NT2/D1 (cell line): ENCODE measurements at regions not wholly inside any gene's neighbourhood (a gene's known extent, or its start where the extent isn't known, plus 50 kb on each side); places are given as distances from the start of the nearest gene placed in this dataset.

Experiments
- SUZ12 ChIP-seq: IDR thresholded peaks from 2 replicates; pipeline ENCODE4 v1.6.1; 2011; ENCODE audit not compliant: insufficient read length, insufficient read depth; ENCODE audit errors: extremely low read depth
- YY1 ChIP-seq: IDR thresholded peaks from 2 replicates; pipeline ENCODE4 v1.6.1; 2011; ENCODE audit not compliant: insufficient read length, insufficient read depth
- ZNF274 ChIP-seq: IDR thresholded peaks from 2 replicates; pipeline ENCODE4 v1.6.1; 2011; ENCODE audit warnings: mild to moderate bottlenecking, low read depth, low read length

DNA sequence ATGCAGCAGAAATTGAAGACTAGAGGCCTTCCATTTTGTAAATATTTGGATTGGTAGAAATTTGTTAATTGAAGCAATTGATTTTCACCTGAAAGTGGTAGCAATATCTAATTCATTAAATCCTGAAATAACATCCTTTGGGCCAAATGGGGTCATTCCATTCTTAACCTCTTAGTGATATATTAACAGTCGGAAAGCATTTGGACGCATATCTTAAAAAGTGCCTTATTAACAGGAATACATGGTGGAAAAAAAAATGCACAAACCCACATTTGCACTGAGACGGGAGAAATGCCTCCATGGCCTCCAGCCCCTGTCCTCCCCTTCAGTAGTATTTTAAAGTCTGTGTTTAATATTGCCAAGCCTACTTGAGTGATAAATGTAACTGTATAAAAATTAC is 205.5 kb downstream of the TFAP2B start:
- TF ChIP-seq ZNF274 (no peak), SUZ12 (no peak), YY1 (no peak)
